ENCODE measurements at regions not wholly inside any gene's neighbourhood (a gene's known extent, or its start where the extent isn't known, plus 50 kb on each side); places are given as distances from the start of the nearest gene placed in this dataset.
"Not testable (repeated sequence)": the region's sequence is repeated elsewhere in the genome, so short reads cannot be mapped to it uniquely, and the experiment has no call there.

DNA sequence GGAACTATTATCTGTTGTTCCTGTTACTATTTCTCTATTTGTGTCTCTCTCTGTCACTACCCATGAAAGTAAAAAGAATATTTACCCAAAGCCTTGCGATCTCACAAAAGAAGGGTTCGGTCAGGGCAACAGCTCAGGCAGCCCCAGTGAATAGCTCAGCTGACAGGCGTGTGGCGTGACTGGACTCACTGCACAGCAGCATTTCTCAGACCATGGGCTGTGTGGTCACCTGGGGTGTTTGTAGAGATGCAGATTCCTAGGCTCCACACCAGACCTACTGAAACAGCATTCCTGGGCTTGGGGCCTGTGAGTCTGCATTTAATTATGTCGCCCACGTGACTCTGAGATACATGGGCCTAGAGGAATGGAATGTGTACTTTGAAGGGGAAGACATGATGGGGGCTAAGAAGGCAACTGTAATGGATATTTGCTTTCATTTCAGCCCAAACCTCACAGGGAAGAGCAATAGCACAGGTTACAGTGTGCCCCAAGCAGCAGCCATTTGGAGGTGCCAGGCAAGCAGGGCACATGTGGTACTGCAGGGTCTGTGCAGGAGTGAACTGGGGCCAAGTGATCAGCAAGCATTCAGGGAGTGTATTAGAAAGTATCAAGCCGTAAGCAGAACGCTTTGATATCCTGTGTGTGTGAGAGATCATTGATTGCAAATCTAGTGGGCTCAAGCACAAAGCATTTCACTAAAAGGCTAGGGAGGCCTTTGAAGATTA, 90.4 kb upstream of the RBMS1 start:
- no peak for DNase-seq (ENCODE audit: low read depth in 3 of 3)

DNA sequence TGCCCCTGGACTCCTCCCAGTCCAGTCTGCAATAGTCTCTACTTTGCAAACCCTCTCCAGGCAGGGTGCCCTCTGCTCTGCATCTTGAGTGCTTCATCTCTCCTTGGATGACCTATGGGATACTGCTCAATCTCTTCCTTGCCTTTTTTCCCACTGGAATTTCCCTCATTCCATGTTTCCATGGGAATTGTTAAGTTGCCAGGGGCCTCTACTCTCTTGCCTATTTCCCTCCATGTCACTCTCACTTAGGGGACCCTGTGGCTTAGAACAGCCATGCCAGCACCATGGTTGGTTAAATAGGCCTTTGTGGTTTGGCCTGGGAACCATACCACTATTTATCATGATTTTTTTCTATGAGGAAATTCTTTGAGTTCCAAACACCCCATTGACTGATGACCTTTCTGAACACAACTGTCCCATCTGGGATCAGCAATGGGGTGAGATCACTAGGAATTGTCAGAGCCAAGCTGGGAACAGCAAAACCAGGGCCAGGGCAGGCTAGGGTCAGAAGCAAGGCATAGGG, 91.4 kb upstream of the RBMS1 start:
- no peak for DNase-seq (ENCODE audit: low read depth in 3 of 3)

DNA sequence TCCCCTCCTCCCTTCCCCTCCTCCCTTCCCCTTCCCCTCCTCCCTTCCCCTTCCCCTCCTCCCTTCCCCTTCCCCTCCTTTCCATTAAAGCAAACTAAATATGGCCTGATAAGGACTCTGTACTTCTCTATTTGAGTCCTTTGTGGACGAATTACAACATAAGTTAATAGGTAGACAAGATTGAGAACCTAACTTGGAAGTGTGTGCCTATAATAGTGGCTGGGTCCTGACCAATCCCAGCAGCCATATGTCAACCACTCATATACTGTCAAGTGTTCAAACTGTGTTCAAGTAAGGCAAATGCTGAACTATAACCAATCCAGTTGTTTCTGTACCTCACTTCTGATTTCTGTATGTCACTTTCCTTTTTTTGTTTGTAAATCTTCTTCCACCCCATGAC, 97.1 kb upstream of the RBMS1 start:
- DNase-seq (ENCODE audit: low read depth in 3 of 3) = no peak

- DNase-seq (ENCODE audit: low read depth in 3 of 3) = no peak
Measured at GRCh38 chr2:160592401-160592800, 98.8 kb upstream of the RBMS1 start.

DNA sequence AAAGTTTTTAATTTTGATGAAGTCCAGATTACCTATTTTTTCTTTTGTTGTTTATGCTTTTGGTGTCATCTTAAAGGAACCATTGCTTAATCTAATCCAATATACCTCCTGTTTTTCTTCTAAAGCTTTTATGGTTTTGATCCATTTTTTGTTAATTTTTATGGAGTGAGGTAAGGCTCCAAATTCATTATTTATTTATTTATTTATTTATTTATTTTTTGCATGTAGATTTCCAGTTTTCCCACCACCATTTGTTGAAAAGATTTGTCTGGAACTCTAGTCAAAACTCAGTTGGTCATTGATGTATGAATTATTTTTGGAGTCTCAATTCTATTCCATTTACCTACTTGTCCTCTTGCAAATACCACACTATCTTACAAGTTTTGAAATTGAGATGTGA, 99.4 kb upstream of the RBMS1 start:
- DNase-seq (ENCODE audit: low read depth in 3 of 3) = no peak

DNA sequence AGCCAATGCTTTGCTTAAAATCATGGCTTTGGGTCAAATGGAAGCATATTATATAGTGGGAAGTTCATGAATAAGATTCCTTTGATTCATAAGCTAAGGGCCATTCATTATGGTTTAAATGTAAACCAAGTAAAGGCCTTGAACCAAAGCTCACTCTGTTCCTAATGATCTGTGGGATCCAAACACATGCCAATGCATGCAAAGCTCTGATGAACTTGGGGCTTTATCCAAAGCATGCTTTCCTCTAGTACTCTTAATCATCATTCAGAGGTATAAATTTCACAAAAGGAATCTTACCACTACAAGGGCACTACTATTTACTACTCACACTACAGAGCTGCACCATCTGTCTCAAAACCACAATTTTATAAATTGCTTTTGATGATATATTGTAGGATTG, 102.8 kb upstream of the RBMS1 start:
- no peak for DNase-seq (ENCODE audit: low read depth in 3 of 3)

GRCh38 chr2:160600437-160600836, 106.8 kb upstream of the RBMS1 start:
- not testable (repeated sequence) for DNase-seq (ENCODE audit: low read depth in 3 of 3)

GRCh38 chr2:160602073-160602472, 108.5 kb upstream of the RBMS1 start:
- DNase-seq (ENCODE audit: low read depth in 3 of 3) = no peak

DNA sequence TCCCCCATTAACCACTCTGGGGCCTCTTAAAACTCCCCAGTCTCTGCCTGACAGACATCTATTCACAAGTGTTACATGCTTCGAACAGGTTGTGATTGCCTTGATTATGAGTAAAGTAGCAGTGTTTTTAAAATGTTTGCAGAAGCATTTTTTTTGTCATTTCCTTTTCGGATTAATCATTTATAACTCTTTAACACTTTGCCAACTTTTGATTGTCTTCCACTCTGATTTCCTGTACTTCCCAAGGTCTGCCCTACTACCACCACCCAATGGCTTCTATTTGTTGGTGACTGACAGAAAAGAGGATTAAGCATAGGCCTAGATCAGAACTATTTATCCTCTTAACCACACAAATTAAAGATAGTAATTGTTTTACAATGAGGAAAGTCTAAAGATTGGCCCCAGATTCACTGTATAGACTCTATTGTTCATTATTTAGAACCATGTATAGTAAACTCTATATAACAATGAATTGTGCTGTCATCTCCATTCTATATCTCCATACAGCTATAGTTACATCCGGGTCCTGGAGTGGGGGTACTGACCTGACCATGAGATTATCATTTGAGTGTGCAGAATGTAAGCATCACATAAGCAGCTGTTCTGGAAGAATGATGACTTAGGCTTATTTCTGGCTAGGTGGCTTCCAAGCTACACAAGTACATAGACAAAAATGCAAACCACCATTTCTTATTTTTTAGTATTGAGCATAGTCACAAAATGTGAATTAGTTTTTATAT, 110.3 kb upstream of the RBMS1 start:
- no peak for DNase-seq (ENCODE audit: low read depth in 3 of 3)

GRCh38 chr2:160606341-160606740, 112.7 kb upstream of the RBMS1 start:
- DNase-seq (ENCODE audit: low read depth in 3 of 3) = no peak

GRCh38 chr2:160608599-160608998, 115.0 kb upstream of the RBMS1 start:
- DNase-seq (ENCODE audit: low read depth in 3 of 3) = no peak

DNA sequence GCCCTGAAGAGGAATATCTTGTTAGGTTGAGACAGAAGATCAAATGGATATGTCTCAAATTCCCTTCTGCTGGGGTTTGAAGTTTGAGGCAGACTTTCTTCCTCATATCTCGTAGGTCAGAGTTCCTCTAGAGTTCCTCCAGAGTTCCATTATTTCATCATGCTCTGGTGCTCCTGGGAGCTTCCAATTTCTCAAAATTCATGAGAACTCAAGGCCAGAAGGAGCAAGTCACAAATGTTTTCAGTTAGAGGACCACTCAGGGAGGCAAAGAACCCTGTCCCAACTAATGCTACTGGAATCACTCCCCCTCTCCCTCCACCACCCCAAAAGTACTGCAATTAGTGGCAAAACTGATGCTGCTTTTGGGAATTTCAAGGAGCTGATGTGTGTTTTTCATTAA, 115.7 kb upstream of the RBMS1 start:
- DNase-seq (ENCODE audit: low read depth in 3 of 3) = no peak

GRCh38 chr2:160610041-160610440, 116.4 kb upstream of the RBMS1 start:
- DNase-seq (ENCODE audit: low read depth in 3 of 3) = no peak

GRCh38 chr2:160612266-160612856, 118.8 kb upstream of the RBMS1 start:
- DNase-seq (ENCODE audit: low read depth in 3 of 3) = no peak

- no peak for DNase-seq (ENCODE audit: low read depth in 3 of 3)
Measured at GRCh38 chr2:160613466-160614153, 120.0 kb upstream of the RBMS1 start.

- DNase-seq (ENCODE audit: low read depth in 3 of 3) = no peak
Measured at GRCh38 chr2:160614391-160614790, 120.8 kb upstream of the RBMS1 start.

GRCh38 chr2:160615706-160616105, 122.1 kb upstream of the RBMS1 start:
- DNase-seq (ENCODE audit: low read depth in 3 of 3) = no peak

DNA sequence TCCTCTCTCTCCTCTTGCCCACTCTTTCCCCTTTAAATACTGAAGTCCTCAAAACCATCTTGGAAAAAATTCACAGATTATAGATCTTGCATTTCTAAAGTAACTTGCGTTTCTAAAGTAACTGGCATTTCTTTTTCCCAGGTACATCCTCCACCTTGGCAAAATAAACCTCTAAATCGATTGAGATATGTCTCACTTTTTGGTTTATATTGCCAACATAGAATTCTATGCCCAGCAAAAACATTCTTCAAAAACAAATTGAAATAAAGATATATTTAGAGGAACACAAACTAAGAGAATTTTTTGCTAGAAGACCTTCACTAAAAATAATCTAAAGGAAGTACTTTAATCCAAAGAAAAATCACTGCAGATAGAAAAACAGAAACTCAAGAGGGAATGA, 122.5 kb upstream of the RBMS1 start:
- DNase-seq (ENCODE audit: low read depth in 3 of 3) = no peak

DNA sequence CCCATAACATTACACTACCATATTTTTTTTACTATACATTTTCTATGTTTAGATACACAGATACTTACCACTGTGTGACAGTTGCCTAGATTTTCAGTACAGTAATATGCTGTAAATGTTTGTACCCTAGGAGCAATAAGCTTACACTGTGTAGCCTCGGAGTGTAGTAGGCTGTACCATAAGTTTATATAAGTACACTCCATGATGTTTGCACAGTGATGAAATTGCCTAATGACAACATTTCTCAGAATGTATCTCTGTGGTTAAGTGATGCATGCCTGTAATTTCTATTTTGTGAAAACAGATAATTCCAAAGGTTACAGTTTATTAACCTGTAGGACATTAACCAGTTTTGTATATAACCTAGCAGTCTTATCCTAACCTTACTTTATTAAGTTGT, 128.1 kb upstream of the RBMS1 start:
- no peak for DNase-seq (ENCODE audit: low read depth in 3 of 3)

- not testable (repeated sequence) for DNase-seq (ENCODE audit: low read depth in 3 of 3)
Measured at GRCh38 chr2:160628020-160628637, 134.5 kb upstream of the RBMS1 start.

DNA sequence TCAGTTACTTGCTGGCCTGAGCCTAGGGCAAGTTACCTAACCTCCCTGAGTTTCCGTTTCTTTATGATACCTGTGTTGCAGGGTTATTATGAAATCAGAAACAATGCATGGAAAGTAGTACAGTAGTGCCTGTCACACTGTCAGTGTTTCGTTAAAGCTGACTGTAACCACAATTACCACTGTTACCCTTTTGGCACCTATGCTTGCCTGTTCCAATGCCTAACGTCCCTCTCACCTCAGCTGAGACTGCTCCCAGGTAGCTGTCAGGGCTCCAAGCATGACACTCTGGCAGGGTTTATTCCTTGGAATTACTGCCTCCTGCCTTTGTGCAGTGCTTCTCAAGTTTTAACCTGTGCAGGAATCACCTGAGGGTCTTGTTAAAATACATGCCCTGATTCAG, 135.2 kb upstream of the RBMS1 start:
- no peak for DNase-seq (ENCODE audit: low read depth in 3 of 3)

Data from stimulated activated CD4-positive, alpha-beta T cell treated with anti-CD3 and anti-CD28 coated beads, TNF-alpha, amount 100 ng/mL, for 48 hours (primary cell).